GM19193 (cell line): ENCODE measurements at regions not wholly inside any gene's neighbourhood (a gene's known extent, or its start where the extent isn't known, plus 50 kb on each side); places are given as distances from the start of the nearest gene placed in this dataset.

Experiments
- POLR2A ChIP-seq: IDR thresholded peaks from 4 replicates; pipeline ENCODE4 v1.6.1; 2011; ENCODE audit not compliant: insufficient read depth, insufficient read length; ENCODE audit errors: extremely low read depth

GRCh38 chr1:147076442-147076841, 95.8 kb downstream of the PRKAB2 start:
- TF ChIP-seq POLR2A: no peak

GRCh38 chr1:147072482-147073432, 99.5 kb downstream of the PRKAB2 start:
- TF ChIP-seq POLR2A: no peak

- no peak for TF ChIP-seq POLR2A
Observed at GRCh38 chr1:147071142-147071541, 101.1 kb downstream of the PRKAB2 start.

- no peak for TF ChIP-seq POLR2A
Observed at GRCh38 chr1:147062956-147063355, 109.3 kb downstream of the PRKAB2 start.

GRCh38 chr1:147053269-147053668, 115.1 kb downstream of the NBPF12 start:
- no peak for TF ChIP-seq POLR2A

- no peak for TF ChIP-seq POLR2A
Observed at GRCh38 chr1:147052677-147053076, 114.6 kb downstream of the NBPF12 start.

- TF ChIP-seq POLR2A: no peak
Observed at GRCh38 chr1:147052143-147052542, 114.0 kb downstream of the NBPF12 start.

GRCh38 chr1:147051136-147051535, 113.0 kb downstream of the NBPF12 start:
- no peak for TF ChIP-seq POLR2A

GRCh38 chr1:147050654-147051053, 112.5 kb downstream of the NBPF12 start:
- no peak for TF ChIP-seq POLR2A

GRCh38 chr1:147046189-147046862, 108.2 kb downstream of the NBPF12 start:
- TF ChIP-seq POLR2A: no peak
